ENCODE measurements at regions not wholly inside any gene's neighbourhood (a gene's known extent, or its start where the extent isn't known, plus 50 kb on each side); places are given as distances from the start of the nearest gene placed in this dataset.

DNA sequence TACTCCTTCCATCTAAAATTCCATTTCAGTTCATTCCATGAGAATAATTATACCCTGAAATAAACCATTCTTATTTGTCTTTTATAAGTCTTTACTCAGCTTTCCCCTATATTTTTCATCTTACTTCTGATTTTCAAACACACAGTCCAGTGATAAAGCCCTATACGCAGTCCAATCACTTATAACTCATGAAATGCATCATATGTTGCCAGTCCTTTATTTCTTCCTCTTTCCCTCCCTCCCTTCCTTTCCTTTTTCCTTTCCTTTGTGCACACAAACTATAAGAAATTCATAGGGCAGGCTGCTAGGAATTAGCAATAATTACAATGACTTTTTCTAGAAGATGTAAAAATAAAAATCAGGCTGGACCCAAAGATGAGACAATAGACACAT, 58.8 kb upstream of the RPS23 start:
- 94% methylated on average over 1 of the region's 1 CpG for WGBS (ENCODE audit: insufficient coverage, insufficient replicate concordance, low lambda C conversion rate, missing lambda C conversion rate)
- RAD21 ChIA-PET (ENCODE audit: unreplicated experiment), result no interaction called here
- FAIRE-seq, result no peak
- POLR2A ChIA-PET, result no interaction called here
- ATAC-seq, result no peak
- CTCF ChIA-PET, result interaction anchor here (0.7 to 1.5 kb wide), 2 partner anchors 25 to 26 kb away, joined by 3 to 5 read pairs; no protein-coding TSS in a partner anchor
- TF ChIP-seq GABPA (IDR thresholded peaks at IDR 0.05; ENCODE audit: low read depth) (no peak), NBN (IDR thresholded peaks at IDR 0.05) (no peak), CEBPB (IDR thresholded peaks at IDR 0.05; ENCODE audit: borderline replicate concordance in 1 of 2, low read depth in 2 of 2, low read length in 2 of 2) (no peak)
- TF ChIP-seq, protein P1, sequence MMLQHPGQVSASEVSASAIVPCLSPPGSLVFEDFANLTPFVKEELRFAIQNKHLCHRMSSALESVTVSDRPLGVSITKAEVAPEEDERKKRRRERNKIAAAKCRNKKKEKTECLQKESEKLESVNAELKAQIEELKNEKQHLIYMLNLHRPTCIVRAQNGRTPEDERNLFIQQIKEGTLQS (IDR thresholded peaks at IDR 0.05; ENCODE audit: borderline replicate concordance, extremely low read depth, low read depth, low read length), result no peak
- no peak overlapping the region for H3K27ac ChIP-seq (ENCODE audit: control insufficient read depth, insufficient read depth)
- SMC1A ChIA-PET (ENCODE audit: uncharacterized antibody, unreplicated experiment), result no interaction called here
- BruUV-seq (replicated peaks), result no TSS peak
- H3K9me3 ChIP-seq (replicated peaks; ENCODE audit: control insufficient read depth, insufficient read depth, low read length), result no peaks in the 10 kb centered on the region
- H3K79me2 ChIP-seq (ENCODE audit: control insufficient read depth, insufficient read depth, low read length), result no peaks in the 10 kb centered on the region
- no peak overlapping the region for H3K4me3 ChIP-seq
- no peak overlapping the region for H2AFZ ChIP-seq (ENCODE audit: control insufficient read depth, low read depth, low read length)
- intact Hi-C loops (cut with micrococcal nuclease; ENCODE audit: unreplicated experiment) (no loop called here), in situ Hi-C loops (cut with MboI) (no loop called here)
- no peak overlapping the region for H3K9ac ChIP-seq (ENCODE audit: control insufficient read depth, insufficient read depth, low read length)
- no peaks in the 10 kb centered on the region for H3K27me3 ChIP-seq (replicated peaks in 1 of 2; ENCODE audit: control insufficient read depth in 2 of 2, insufficient read depth in 2 of 2, low read length in 1 of 2)
- H3K4me1 ChIP-seq (ENCODE audit: control insufficient read depth, insufficient read depth, low read length), result no peaks in the 10 kb centered on the region
- H3K36me3 ChIP-seq (ENCODE audit: control insufficient read depth in 2 of 2, insufficient read depth in 2 of 2, low read length in 1 of 2), result no peaks in the 10 kb centered on the region
- H4K20me1 ChIP-seq (ENCODE audit: control insufficient read depth, insufficient read depth), result no peaks in the 10 kb centered on the region
- DNase-seq (ENCODE audit: low read depth, low spot score), result no peak
- H3K4me2 ChIP-seq (ENCODE audit: control insufficient read depth, insufficient read depth), result no peak overlapping the region

DNA sequence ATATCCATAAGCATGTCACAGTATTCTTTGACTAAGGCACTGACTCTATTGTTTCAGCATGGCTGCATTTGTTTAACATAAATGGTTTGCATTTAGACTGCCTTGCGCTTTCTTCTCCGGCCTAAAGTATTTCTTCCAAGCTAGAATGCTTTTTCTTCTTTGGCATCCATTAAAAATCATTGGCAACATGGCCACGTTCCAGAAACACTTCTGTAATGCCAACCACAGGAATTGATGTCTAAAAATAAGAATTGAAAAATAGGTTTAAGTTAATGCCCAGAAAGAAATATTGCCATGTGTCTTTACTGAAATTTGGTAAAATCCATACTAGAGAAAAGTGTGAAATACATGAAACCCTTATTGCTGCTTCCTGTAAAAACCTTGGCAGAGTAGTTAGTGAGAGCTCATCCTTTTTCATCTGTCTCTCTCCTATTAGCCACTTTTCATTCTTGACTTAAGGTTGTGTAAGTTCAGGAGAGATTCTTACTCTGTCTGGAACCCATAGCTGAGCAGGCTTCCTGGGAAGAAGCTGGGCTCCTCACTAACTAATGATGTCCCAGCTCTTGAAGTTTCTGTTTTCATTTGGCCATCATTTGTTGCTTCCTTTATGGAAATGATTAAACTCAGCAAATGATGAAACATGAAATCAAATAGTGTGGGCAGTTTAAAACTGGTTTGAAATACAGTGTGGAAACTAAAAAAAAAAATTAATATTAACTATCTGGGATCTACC, 58.2 kb upstream of the RPS23 start:
- Histone ChIP-seq H2AFZ (ENCODE audit: control insufficient read depth, low read depth, low read length) (no peak overlapping the region), H3K27me3 (replicated peaks in 1 of 2; ENCODE audit: control insufficient read depth in 2 of 2, insufficient read depth in 2 of 2, low read length in 1 of 2) (no peaks in the 10 kb centered on the region), H3K4me1 (ENCODE audit: control insufficient read depth, insufficient read depth, low read length) (no peaks in the 10 kb centered on the region), H3K79me2 (ENCODE audit: control insufficient read depth, insufficient read depth, low read length) (no peaks in the 10 kb centered on the region), H3K4me2 (ENCODE audit: control insufficient read depth, insufficient read depth) (no peak overlapping the region), H3K36me3 (ENCODE audit: control insufficient read depth in 2 of 2, insufficient read depth in 2 of 2, low read length in 1 of 2) (no peaks in the 10 kb centered on the region), H3K4me3 (no peak overlapping the region), H3K9ac (ENCODE audit: control insufficient read depth, insufficient read depth, low read length) (no peak overlapping the region), H3K27ac (ENCODE audit: control insufficient read depth, insufficient read depth) (no peak overlapping the region), H4K20me1 (ENCODE audit: control insufficient read depth, insufficient read depth) (no peaks in the 10 kb centered on the region), H3K9me3 (replicated peaks; ENCODE audit: control insufficient read depth, insufficient read depth, low read length) (no peaks in the 10 kb centered on the region)
- ChIA-PET SMC1A (ENCODE audit: uncharacterized antibody, unreplicated experiment) (no interaction called here), CTCF (interaction anchor here (0.7 to 1.5 kb wide), 2 partner anchors 25 to 26 kb away, joined by 3 to 5 read pairs; no protein-coding TSS in a partner anchor), RAD21 (ENCODE audit: unreplicated experiment) (no interaction called here), POLR2A (no interaction called here)
- FAIRE-seq (no peak), DNase-seq (ENCODE audit: low read depth, low spot score) (no peak), ATAC-seq (no peak)
- BruUV-seq (replicated peaks), result no TSS peak
- intact Hi-C loops (cut with micrococcal nuclease; ENCODE audit: unreplicated experiment) (no loop called here), in situ Hi-C loops (cut with MboI) (no loop called here)
- WGBS (ENCODE audit: insufficient coverage, insufficient replicate concordance, low lambda C conversion rate, missing lambda C conversion rate), result 66% methylated on average over 3 of the region's 3 CpGs
- no peak for TF ChIP-seq TBL1XR1 (IDR thresholded peaks at IDR 0.05; ENCODE audit: low read depth, low read length)
- TF ChIP-seq, protein P2, sequence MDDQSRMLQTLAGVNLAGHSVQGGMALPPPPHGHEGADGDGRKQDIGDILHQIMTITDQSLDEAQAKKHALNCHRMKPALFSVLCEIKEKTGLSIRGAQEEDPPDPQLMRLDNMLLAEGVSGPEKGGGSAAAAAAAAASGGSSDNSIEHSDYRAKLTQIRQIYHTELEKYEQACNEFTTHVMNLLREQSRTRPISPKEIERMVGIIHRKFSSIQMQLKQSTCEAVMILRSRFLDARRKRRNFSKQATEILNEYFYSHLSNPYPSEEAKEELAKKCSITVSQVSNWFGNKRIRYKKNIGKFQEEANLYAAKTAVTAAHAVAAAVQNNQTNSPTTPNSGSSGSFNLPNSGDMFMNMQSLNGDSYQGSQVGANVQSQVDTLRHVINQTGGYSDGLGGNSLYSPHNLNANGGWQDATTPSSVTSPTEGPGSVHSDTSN (IDR thresholded peaks at IDR 0.05; ENCODE audit: insufficient replicate concordance, low read depth, low read length), result no peak
- TF ChIP-seq, protein P3, sequence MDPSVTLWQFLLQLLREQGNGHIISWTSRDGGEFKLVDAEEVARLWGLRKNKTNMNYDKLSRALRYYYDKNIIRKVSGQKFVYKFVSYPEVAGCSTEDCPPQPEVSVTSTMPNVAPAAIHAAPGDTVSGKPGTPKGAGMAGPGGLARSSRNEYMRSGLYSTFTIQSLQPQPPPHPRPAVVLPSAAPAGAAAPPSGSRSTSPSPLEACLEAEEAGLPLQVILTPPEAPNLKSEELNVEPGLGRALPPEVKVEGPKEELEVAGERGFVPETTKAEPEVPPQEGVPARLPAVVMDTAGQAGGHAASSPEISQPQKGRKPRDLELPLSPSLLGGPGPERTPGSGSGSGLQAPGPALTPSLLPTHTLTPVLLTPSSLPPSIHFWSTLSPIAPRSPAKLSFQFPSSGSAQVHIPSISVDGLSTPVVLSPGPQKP (IDR thresholded peaks at IDR 0.05; ENCODE audit: low read depth, low read length), result no peak
- no peak for TF ChIP-seq SRF (IDR thresholded peaks at IDR 0.05; ENCODE audit: low read depth in 2 of 2, low read length in 2 of 2)
- TF ChIP-seq DPF2 (IDR thresholded peaks at IDR 0.05), result no peak
- no peak for TF ChIP-seq WRNIP1 (IDR thresholded peaks at IDR 0.05; ENCODE audit: borderline replicate concordance, low read depth, low read length)
- no peak for TF ChIP-seq IKZF2 (IDR thresholded peaks at IDR 0.05)
- TF ChIP-seq MTA2 (IDR thresholded peaks at IDR 0.05; ENCODE audit: low read depth), result no peak
- TF ChIP-seq KAT2A (conservative IDR thresholded peaks at IDR 0.05; ENCODE audit: control insufficient read depth, low read depth, low read length), result no peak
- no peak for TF ChIP-seq SIN3A (IDR thresholded peaks at IDR 0.05; ENCODE audit: low read depth, low read length)
- TF ChIP-seq SUZ12 (IDR thresholded peaks at IDR 0.05; ENCODE audit: unreplicated experiment), result no peak
- no peak for TF ChIP-seq RFX5 (IDR thresholded peaks at IDR 0.05; ENCODE audit: low read depth, low read length)
- no peak for TF ChIP-seq FOXK2 (IDR thresholded peaks at IDR 0.05)

Data from GM12878 (cell line).